GM12801 (cell line): ENCODE measurements at regions not wholly inside any gene's neighbourhood (a gene's known extent, or its start where the extent isn't known, plus 50 kb on each side); places are given as distances from the start of the nearest gene placed in this dataset.

Source experiments
- CTCF ChIP-seq: IDR thresholded peaks from one replicate; pipeline ENCODE4 v1.5.1; 2011; ENCODE audit warnings: control low read depth; ENCODE audit not compliant: insufficient read length; ENCODE audit errors: extremely low read depth

GRCh38 chr4:123649645-123650391 lies 253.2 kb downstream of the SPRY1 start:
- TF ChIP-seq CTCF = no peak

GRCh38 chr4:123651066-123651465 lies 254.5 kb downstream of the SPRY1 start:
- no peak for TF ChIP-seq CTCF

GRCh38 chr4:123651536-123652180 lies 255.1 kb downstream of the SPRY1 start:
- no peak for TF ChIP-seq CTCF

- no peak for TF ChIP-seq CTCF
Observed at GRCh38 chr4:123652476-123652875, 255.9 kb downstream of the SPRY1 start.

GRCh38 chr4:123653236-123653635 lies 256.6 kb downstream of the SPRY1 start:
- TF ChIP-seq CTCF = no peak

GRCh38 chr4:123659262-123659661 lies 262.7 kb downstream of the SPRY1 start:
- TF ChIP-seq CTCF = no peak

- TF ChIP-seq CTCF = no peak
Observed at GRCh38 chr4:123659730-123660129, 263.1 kb downstream of the SPRY1 start.
